HG03196 (cell line): ENCODE measurements at regions not wholly inside any gene's neighbourhood (a gene's known extent, or its start where the extent isn't known, plus 50 kb on each side); places are given as distances from the start of the nearest gene placed in this dataset.

Experiments
- ATAC-seq: cut with Tn5 transposase; IDR thresholded peaks from one replicate; pipeline ENCODE4 v1.9.1; 2021; ENCODE audit not compliant: unreplicated experiment

DNA sequence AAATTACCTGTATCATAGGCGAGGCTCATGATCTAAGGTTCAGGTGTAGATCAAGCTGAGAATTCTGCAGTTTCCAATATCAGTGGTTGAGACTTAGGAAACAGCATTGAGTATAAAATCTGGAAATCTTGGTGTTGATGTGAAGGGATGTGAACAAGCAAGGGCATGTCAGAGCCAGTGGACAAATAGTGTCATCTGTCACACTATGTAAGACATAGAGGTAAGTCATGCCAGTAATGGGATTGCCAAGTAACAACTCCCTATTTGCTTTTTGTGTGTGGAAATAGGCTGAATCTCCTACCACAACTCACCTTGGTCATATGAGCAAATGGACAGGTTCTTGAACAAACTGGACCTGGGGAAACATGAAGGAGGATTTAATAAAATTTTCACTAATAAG lies 334.5 kb upstream of the EMCN start:
- no peak for ATAC-seq

DNA sequence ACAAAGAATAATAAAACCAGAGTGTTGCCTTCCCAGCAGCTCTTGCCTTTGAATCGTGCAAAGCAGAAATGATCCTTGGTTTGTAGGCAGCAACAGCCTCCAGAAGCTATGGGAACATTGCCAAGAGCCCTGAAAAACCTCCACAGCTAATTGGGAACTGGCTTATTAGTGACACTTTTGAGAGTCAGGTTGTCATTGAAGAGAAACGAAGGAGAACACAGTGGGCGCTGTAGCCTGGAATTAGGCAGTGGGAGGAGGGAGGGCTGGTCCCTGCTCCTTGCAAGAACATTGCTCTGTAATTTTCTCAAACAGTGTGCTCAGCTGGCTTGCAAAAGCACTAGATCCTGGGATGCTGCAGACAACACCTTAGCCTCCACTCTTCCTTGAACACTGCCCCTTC lies 331.5 kb upstream of the EMCN start:
- ATAC-seq, result no peak

- ATAC-seq, result peak; percentile 70
Observed at GRCh38 chr4:100848841-100849240, 331.0 kb upstream of the EMCN start.

- ATAC-seq, result no peak
Observed at GRCh38 chr4:100843910-100844309, 326.1 kb upstream of the EMCN start.

GRCh38 chr4:100842856-100843255 lies 325.0 kb upstream of the EMCN start:
- no peak for ATAC-seq

GRCh38 chr4:100841911-100842310 lies 324.1 kb upstream of the EMCN start:
- no peak for ATAC-seq

- ATAC-seq, result no peak
Observed at GRCh38 chr4:100839712-100840111, 321.9 kb upstream of the EMCN start.

- no peak for ATAC-seq
Observed at GRCh38 chr4:100838286-100838685, 320.5 kb upstream of the EMCN start.

DNA sequence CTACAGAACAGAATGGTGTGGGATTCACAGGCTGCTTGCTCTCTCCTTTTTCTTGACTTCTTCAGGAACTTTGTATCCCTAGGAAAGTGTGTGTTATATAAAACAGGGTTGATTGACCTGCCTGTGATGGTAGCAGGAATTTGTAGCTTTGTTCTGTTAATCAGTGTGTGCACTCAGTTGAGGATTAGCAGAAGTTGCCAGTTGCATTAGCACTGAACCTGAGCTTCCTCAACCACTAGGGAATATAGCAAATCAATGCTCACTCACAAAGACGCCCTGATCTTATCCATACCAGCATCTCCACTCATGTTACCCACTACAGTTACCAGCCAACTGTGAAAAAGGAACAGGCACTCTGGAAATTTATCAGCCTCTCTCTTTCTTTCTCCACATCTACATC lies 319.1 kb upstream of the EMCN start:
- no peak for ATAC-seq

DNA sequence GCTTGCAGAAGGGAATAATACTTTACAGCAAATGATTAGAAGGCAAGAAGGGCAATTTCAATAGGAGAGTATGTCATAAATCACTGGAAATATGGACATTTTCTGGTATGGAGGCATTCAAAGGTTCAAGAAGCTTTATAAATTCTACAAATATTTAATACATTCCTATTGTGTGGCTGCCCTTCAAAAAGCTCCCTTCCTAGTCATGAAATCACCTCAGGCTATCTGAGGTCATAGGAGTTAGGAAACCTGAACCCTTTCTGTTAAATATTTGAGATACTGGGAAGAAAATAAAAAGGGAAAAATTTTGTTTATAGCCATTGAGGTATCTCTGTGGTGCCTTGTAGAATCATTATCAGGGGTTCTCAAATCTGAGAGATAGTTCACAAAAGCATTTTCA lies 316.8 kb upstream of the EMCN start:
- no peak for ATAC-seq

GRCh38 chr4:100833906-100834305 lies 316.1 kb upstream of the EMCN start:
- no peak for ATAC-seq

DNA sequence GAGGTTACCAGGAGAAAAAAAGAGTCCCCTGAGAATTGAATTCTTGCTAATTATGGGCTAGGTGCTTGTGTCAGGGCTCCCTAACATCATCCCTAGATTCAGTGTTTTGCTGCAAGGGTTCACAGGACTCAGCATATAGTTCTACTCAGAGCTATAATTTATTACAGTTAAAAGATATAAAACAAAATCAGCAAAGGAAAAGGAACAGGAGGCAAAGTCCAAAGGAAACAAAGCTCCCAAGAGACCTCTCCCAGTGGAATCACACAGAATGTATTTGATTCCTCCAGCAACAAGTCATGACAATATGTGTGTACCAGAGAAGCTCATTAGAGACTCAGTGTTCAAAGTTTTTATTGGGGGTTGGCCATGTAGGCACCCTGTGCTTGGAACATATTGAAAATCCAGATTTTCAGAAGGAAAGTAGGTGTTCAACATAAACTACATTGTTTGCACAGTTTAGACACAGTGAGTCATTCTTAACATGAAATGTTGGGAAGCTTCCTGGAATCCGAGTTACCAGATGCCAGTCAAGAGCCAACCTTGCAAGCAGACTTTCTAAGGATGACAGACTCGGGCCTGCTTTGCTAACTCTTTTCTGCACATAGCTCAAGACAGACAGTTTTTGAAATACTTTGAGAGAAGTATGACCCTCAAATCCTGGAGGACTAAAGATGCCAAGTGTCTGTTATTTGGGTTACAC lies 311.3 kb upstream of the EMCN start:
- no peak for ATAC-seq

DNA sequence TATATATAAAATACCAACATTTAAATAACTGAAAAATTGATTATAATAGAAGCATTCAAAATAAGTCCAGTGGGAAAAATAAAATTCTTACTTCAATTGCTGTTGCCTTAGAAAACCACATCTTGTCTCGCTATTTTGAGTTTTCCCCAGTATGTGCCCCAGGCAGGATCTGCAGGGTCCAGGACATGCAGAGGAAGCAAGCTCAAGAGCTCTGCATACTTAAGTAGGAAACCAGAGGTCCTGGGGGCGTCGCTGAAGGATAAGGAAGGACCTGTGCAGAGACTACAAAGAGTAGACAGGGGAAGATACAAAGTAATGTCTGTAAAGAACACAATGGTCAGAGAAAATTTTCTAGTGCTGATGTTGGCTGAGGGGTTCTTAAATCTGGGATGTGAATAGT lies 310.5 kb upstream of the EMCN start:
- ATAC-seq, result no peak

- ATAC-seq, result no peak
Observed at GRCh38 chr4:100827756-100828155, 309.9 kb upstream of the EMCN start.

DNA sequence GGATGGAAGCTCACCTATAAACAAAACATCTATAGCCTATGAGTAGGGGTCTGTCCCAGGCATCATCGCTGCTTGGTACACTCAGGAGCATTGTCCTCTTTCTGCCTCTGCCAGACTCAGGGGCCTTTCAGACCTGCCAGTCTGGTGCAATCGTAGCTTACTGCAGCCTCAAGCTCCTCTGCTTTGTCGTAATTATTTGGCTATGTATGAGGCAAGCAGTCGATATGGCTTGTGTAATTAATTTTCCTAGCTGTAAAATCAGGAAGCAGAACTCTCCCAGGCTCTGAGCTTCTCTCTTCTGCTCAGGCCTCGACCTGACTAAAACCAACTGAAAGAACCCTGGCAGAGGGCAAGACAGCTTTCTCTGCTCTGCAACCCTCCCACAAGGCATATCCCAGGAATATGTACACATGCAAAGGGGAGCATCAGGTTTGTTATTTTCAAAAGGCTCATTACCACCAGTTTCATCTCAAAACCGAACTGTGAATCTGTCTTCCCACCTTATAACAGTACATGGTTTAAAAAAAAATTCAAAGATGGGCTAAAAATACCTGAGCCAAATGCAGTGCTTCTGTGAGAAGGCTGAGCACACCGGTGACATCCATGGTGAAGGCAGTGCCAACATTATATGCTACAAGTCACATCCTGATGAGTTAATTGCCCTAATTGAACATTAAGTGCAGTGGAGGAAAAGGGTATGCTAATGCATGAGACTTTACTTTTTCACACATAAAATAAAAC lies 309.2 kb upstream of the EMCN start:
- no peak for ATAC-seq

DNA sequence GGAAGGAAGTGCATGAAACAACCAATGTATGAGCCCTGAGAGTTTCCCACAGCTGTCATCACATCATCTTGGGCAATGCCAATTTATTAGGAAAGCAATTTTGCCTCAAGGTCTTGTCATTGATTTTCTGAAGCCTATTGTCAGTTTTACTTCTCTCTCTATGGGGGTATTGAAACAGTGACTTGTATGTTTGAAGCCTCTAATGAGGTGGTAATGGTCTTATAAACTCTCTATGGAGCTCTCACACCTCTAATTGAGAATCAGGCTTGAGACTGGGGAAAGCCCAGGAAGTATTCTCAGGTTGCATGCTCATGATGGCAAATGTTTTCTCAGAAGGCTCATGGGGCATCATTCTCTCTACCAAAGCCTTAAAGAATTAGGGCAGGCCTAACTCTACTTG lies 308.2 kb upstream of the EMCN start:
- no peak for ATAC-seq

- peak; percentile 4 for ATAC-seq
Observed at GRCh38 chr4:100823993-100824323, 306.1 kb upstream of the EMCN start.

DNA sequence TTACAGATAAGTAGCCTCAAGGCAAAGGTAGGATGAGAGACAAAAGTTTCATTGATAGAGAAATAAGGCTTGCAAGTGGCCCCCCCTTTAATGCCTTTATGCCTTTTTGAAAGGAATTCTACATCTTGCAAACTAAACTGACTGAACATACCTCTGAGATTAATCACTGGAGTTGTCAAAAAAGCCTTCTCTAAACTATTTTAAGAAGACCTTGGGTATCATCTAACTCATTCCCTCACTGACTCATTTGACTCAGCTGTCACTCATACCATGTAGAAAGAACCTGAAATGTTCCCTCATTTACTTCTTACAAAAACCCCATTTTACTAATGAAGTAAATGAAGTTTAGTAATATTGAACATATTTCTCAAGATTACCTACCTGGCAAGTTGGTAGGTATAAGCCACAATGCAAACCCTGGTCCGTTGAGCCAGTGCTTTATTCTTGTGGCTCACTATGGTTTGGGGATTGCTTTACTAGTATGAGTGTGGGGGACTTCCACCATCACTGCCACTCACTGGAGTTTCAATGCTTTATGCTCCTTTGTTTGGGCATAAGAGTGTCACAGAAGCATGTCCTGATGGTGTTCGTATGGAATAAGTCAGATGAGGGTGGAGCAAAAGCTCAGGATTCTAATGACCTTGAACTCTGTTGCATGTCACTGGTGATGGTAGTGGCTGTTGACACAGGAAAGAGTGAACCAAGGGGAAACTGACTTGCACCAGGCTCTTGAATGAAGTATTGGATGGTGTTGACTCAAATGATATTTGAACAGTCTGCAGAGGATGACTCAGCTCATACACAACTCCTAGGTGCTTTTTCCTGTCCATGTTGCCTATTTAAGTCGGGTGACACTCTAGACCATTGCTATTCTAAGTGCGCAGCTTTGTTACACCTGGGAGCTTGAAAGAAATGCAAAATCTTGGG lies 305.5 kb upstream of the EMCN start:
- ATAC-seq, result peak; percentile 77

GRCh38 chr4:100820249-100820648 lies 302.4 kb upstream of the EMCN start:
- ATAC-seq, result no peak

DNA sequence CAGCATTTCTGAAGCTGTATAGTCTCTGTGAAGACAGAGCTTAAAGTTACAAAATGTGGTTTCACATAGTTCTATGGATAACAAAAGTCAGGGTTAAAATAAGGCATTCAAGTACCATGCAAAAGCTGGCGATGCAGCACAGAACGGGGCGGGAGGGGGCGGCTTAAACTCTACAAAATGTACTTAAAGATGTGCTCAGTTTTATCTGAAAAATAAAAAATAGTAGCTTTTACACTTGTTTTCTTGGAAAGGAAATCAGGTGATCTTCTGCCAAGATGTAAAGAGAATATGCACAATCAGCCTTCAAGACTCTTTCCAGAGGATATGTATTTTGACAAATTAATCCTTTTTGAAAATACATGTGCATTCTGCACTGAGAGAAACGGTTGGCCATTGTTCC lies 301.7 kb upstream of the EMCN start:
- ATAC-seq, result no peak

- no peak for ATAC-seq
Observed at GRCh38 chr4:100816436-100817045, 298.7 kb upstream of the EMCN start.
